GM12878 (cell line): ENCODE measurements at regions not wholly inside any gene's neighbourhood (a gene's known extent, or its start where the extent isn't known, plus 50 kb on each side); places are given as distances from the start of the nearest gene placed in this dataset.

Experiments
- ATAC-seq: fragments of 200-7000 bp; cut with Tn5 transposase; 3 replicates; pipeline ENCODE4 v1.9.1; 2020; ENCODE audit warnings: mild to moderate bottlenecking, moderate library complexity
- BruUV-seq: library from RNA; stranded (reverse); fragments of 400-500 nt; replicated peaks from 2 replicates; lab custom pipeline; 2021; lab: Mats Ljungman, UMichigan
- CTCF ChIA-PET: fragments of 300-600 bp; sonication (Branson Sonifier 250); formaldehyde crosslinking; extraction: SDS; loops from one replicate; lab custom pipeline; 2021; ENCODE audit warnings: inconsistent platforms; lab: Yijun Ruan, JAX
- POLR2A ChIA-PET: fragments of 350-600 bp; formaldehyde crosslinking; extraction: SDS; loops from one replicate; lab custom pipeline; 2021; ENCODE audit warnings: inconsistent platforms; lab: Charles Lee
- RAD21 ChIA-PET: fragments of 300-600 bp; sonication (Branson Sonifier 250); formaldehyde crosslinking; loops from one replicate; lab custom pipeline; 2023; ENCODE audit warnings: antibody characterized with exemption; ENCODE audit not compliant: unreplicated experiment; lab: Charles Lee
- SMC1A ChIA-PET: fragments of 300-600 bp; sonication (Branson Sonifier 250); formaldehyde crosslinking; loops from one replicate; lab custom pipeline; 2023; ENCODE audit not compliant: unreplicated experiment, uncharacterized antibody; lab: Charles Lee
- DNase-seq: peaks from one replicate; pipeline ENCODE4 v3.0.0-alpha.2; 2011; ENCODE audit warnings: low read depth, low spot score
- FAIRE-seq: peaks from 3 replicates; lab custom pipeline; 2011; peaks lifted over from hg19 to GRCh38; lab: Jason Lieb, UNC
- H2AFZ ChIP-seq: 2 replicates; pipeline ENCODE4 v1.6.0; 2011; ENCODE audit warnings: low read depth, low read length, control low read depth; ENCODE audit not compliant: control insufficient read depth
- H3K27ac ChIP-seq: 2 replicates; pipeline ENCODE4 v1.5.1; 2011; ENCODE audit warnings: control low read depth; ENCODE audit not compliant: control insufficient read depth, insufficient read depth
- H3K27me3 ChIP-seq, 2 experiments: replicated peaks in 1 of 2; 2 replicates each; pipeline versions ENCODE4 v1.6.0 to v1.6.1; 2011; ENCODE audit warnings: low read length in 1 of 2; ENCODE audit not compliant: control insufficient read depth in 2 of 2, insufficient read depth in 2 of 2
- H3K36me3 ChIP-seq, 2 experiments: 2 replicates each; pipeline ENCODE4 v1.5.1; 2011; ENCODE audit warnings: low read length in 1 of 2; ENCODE audit not compliant: control insufficient read depth in 2 of 2, insufficient read depth in 2 of 2
- H3K4me1 ChIP-seq: 2 replicates; pipeline ENCODE4 v1.6.1; 2011; ENCODE audit warnings: mild to moderate bottlenecking, low read length, moderate library complexity, mixed read lengths; ENCODE audit not compliant: control insufficient read depth, insufficient read depth
- H3K4me2 ChIP-seq: 2 replicates; pipeline ENCODE4 v1.6.0; 2011; ENCODE audit warnings: control low read depth; ENCODE audit not compliant: control insufficient read depth, insufficient read depth
- H3K4me3 ChIP-seq: fragments of 200-600 bp; sonication (generic); 2 replicates; pipeline ENCODE4 v1.5.1; 2016
- H3K79me2 ChIP-seq: 2 replicates; pipeline ENCODE4 v1.6.0; 2011; ENCODE audit warnings: low read length; ENCODE audit not compliant: control insufficient read depth, insufficient read depth
- H3K9ac ChIP-seq: 2 replicates; pipeline ENCODE4 v1.8.0; 2011; ENCODE audit warnings: low read length, control low read depth, mixed read lengths; ENCODE audit not compliant: control insufficient read depth, insufficient read depth
- H3K9me3 ChIP-seq: replicated peaks from 3 replicates; pipeline ENCODE4 v1.5.1; 2011; ENCODE audit warnings: mild to moderate bottlenecking, low read length; ENCODE audit not compliant: control insufficient read depth, insufficient read depth
- H4K20me1 ChIP-seq: 2 replicates; pipeline ENCODE4 v1.6.0; 2011; ENCODE audit not compliant: control insufficient read depth, insufficient read depth
- BCL11A ChIP-seq: IDR thresholded peaks from 2 replicates; pipeline ENCODE4 v1.6.1; 2011; ENCODE audit warnings: low read depth, low read length
- E2F4 ChIP-seq: IDR thresholded peaks from 2 replicates; pipeline ENCODE4 v1.6.1; 2012; ENCODE audit warnings: low read depth, low read length, improper control_type of control experiment
- LARP7 ChIP-seq: fragments of 450-650 bp; IDR thresholded peaks from 2 replicates; pipeline ENCODE4 v1.6.1; 2017; ENCODE audit warnings: mild to moderate bottlenecking
- MEF2B ChIP-seq: fragments of 450-650 bp; IDR thresholded peaks from 2 replicates; pipeline ENCODE4 v1.6.1; 2018; ENCODE audit warnings: mild to moderate bottlenecking, moderate library complexity; ENCODE audit not compliant: partially characterized antibody, poor library complexity, severe bottlenecking
- RFX5 ChIP-seq: IDR thresholded peaks from 2 replicates; pipeline ENCODE4 v1.6.1; 2011; ENCODE audit warnings: low read depth, low read length, improper control_type of control experiment
- SMC3 ChIP-seq: IDR thresholded peaks from 2 replicates; pipeline ENCODE4 v1.6.1; 2011; ENCODE audit warnings: low read length, improper control_type of control experiment, borderline replicate concordance
- SP1 ChIP-seq: IDR thresholded peaks from one replicate; pipeline ENCODE4 v1.6.1; 2011; ENCODE audit warnings: low read depth, low read length
- SREBF2 ChIP-seq: IDR thresholded peaks from 2 replicates; pipeline ENCODE4 v1.6.1; 2012; ENCODE audit warnings: mild to moderate bottlenecking, low read length
- STAT1 ChIP-seq: fragments of 450-650 bp; conservative IDR thresholded peaks from 2 replicates; pipeline ENCODE4 v1.6.1; 2014; ENCODE audit warnings: antibody characterized with exemption, mild to moderate bottlenecking
- SUPT20H ChIP-seq: IDR thresholded peaks from 2 replicates; pipeline ENCODE4 v1.6.1; 2011; ENCODE audit warnings: low read depth, mild to moderate bottlenecking, low read length, moderate library complexity, borderline replicate concordance; ENCODE audit not compliant: control insufficient read depth
- SUZ12 ChIP-seq: fragments of 200-600 bp; sonication (generic); IDR thresholded peaks from one replicate; pipeline ENCODE4 v1.6.1; 2018; ENCODE audit warnings: antibody characterized with exemption, mild to moderate bottlenecking; ENCODE audit not compliant: unreplicated experiment
- TARDBP ChIP-seq: IDR thresholded peaks from 2 replicates; pipeline ENCODE4 v1.6.1; 2016; ENCODE audit warnings: borderline replicate concordance
- WRNIP1 ChIP-seq: IDR thresholded peaks from 2 replicates; pipeline ENCODE4 v1.6.1; 2011; ENCODE audit warnings: low read depth, low read length, improper control_type of control experiment, borderline replicate concordance
- ZNF24 ChIP-seq: fragments of 450-650 bp; IDR thresholded peaks from 2 replicates; pipeline ENCODE4 v1.6.1; 2017; ENCODE audit warnings: antibody characterized with exemption, mild to moderate bottlenecking
- WGBS: methylation state at CpG from one replicate; pipeline ENCODE4 v1.1.6; 2016; ENCODE audit warnings: low lambda C conversion rate; ENCODE audit not compliant: insufficient replicate concordance, insufficient coverage; ENCODE audit errors: missing lambda C conversion rate; 5-methylcytosine and 5-hydroxymethylcytosine counted together
- in situ Hi-C: fragments of 300-500 bp; cut with MboI; formaldehyde crosslinking; loops from 9 replicates; pipeline ENCODE4 v1.14.3; 2018; ENCODE audit warnings: mixed read lengths
- intact Hi-C: fragments of 100-400 bp; cut with micrococcal nuclease; formaldehyde crosslinking; loops from one replicate; pipeline ENCODE4 v1.14.2; 2022; ENCODE audit not compliant: unreplicated experiment
- TF ChIP-seq, protein P1 (sequence below): fragments of 450-650 bp; formaldehyde crosslinking; IDR thresholded peaks from 2 replicates; pipeline ENCODE4 v1.4.0; 2022; ENCODE audit warnings: mild to moderate bottlenecking, moderate library complexity

- TF ChIP-seq E2F4 (no peak), SMC3 (no peak), SUPT20H (no peak), MEF2B (no peak), SREBF2 (no peak), RFX5 (no peak), LARP7 (no peak)
- TF ChIP-seq, protein P1, sequence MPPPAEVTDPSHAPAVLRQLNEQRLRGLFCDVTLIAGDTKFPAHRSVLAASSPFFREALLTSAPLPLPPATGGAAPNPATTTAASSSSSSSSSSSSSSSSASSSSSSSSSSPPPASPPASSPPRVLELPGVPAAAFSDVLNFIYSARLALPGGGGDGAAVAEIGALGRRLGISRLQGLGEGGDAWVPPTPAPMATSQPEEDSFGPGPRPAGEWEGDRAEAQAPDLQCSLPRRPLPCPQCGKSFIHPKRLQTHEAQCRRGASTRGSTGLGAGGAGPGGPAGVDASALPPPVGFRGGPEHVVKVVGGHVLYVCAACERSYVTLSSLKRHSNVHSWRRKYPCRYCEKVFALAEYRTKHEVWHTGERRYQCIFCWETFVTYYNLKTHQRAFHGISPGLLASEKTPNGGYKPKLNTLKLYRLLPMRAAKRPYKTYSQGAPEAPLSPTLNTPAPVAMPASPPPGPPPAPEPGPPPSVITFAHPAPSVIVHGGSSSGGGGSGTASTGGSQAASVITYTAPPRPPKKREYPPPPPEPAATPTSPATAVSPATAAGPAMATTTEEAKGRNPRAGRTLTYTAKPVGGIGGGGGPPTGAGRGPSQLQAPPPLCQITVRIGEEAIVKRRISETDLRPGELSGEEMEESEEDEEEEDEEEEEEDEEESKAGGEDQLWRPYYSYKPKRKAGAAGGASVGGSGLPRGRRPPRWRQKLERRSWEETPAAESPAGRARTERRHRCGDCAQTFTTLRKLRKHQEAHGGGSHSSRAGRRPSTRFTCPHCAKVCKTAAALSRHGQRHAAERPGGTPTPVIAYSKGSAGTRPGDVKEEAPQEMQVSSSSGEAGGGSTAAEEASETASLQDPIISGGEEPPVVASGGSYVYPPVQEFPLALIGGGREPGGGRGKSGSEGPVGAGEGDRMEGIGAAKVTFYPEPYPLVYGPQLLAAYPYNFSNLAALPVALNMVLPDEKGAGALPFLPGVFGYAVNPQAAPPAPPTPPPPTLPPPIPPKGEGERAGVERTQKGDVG (CRISPR knock-in tag), result no peak
Measured at GRCh38 chr18:46295416-46295815, 191.2 kb downstream of the HAUS1 start (continued).

DNA sequence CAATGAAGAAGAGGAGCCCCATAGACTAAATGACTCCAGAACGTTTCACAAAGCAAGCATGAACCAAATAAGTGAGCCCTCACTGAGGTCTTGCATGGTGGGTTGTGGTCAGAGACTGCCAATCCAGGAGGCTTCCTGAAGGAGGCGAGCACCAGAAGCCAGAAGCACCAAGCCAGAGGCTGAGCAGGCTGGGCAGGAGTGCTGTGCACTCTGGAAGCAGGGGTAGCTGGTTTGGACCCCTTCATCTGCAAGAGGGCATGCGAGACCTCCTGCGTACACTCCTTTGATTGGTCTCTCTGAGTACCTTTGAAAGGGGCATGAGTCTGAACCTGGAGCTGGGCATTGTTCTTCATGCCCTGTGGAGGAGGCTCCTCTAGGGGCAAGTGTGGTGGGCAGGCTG, 192.5 kb downstream of the HAUS1 start:
- intact Hi-C loops (no loop called here), in situ Hi-C loops (no loop called here)
- DNase-seq, result no peak
- WGBS, result 13% methylated on average over 4 of the region's 4 CpGs
- H3K27me3 ChIP-seq, result peaks cover 0 to under 1% of the 10 kb centered on the region in 2 experiments; a peak in 1 of 4 replicates
- no peak overlapping the region for H3K9ac ChIP-seq
- H3K4me1 ChIP-seq, result no peaks in the 10 kb centered on the region
- H3K27ac ChIP-seq, result no peak overlapping the region
- SMC1A ChIA-PET, result no interaction called here
- ATAC-seq, result no peak
- H3K9me3 ChIP-seq, result no peaks in the 10 kb centered on the region
- no peak overlapping the region for H2AFZ ChIP-seq
- H4K20me1 ChIP-seq, result no peaks in the 10 kb centered on the region
- CTCF ChIA-PET, result no interaction called here
- no peak overlapping the region for H3K4me2 ChIP-seq
- POLR2A ChIA-PET, result no interaction called here
- H3K36me3 ChIP-seq, result no peaks in the 10 kb centered on the region
- TF ChIP-seq ZNF24, result no peak
- no peak for TF ChIP-seq BCL11A
- TF ChIP-seq TARDBP, result no peak
- no peak for TF ChIP-seq STAT1
- no peak for TF ChIP-seq SP1
- no peak for TF ChIP-seq WRNIP1
- no peak for TF ChIP-seq SUZ12
- BruUV-seq, result no TSS peak
- no peak for FAIRE-seq
- no peak overlapping the region for H3K4me3 ChIP-seq
- H3K79me2 ChIP-seq, result no peaks in the 10 kb centered on the region
- RAD21 ChIA-PET, result no interaction called here
